ENCODE measurements at regions not wholly inside any gene's neighbourhood (a gene's known extent, or its start where the extent isn't known, plus 50 kb on each side); places are given as distances from the start of the nearest gene placed in this dataset.

- no peak for TF ChIP-seq CTCF (IDR thresholded peaks at IDR 0.05; ENCODE audit: insufficient read depth, low read length)
- no peak for TF ChIP-seq POLR2AphosphoS5 (IDR thresholded peaks at IDR 0.05; ENCODE audit: low read depth)
Observed at GRCh38 chr4:177975315-177975987, 533.2 kb upstream of the AGA start.

Measured in HL-60 (cell line).